Colonic mucosa (tissue), 4 donors: ENCODE measurements at regions not wholly inside any gene's neighbourhood (a gene's known extent, or its start where the extent isn't known, plus 50 kb on each side); places are given as distances from the start of the nearest gene placed in this dataset.

Experiments
- DNase-seq: peaks from one replicate; pipeline ENCODE4 v3.0.0-alpha.2; 2020
- H3K27ac ChIP-seq: fragments of 200-600 bp; one replicate; pipeline ENCODE4 v1.8.0; 2021
- H3K27me3 ChIP-seq: fragments of 200-600 bp; one replicate; pipeline ENCODE4 v1.8.0; 2021
- H3K36me3 ChIP-seq: fragments of 200-600 bp; one replicate; pipeline ENCODE4 v1.8.0; 2021
- H3K4me1 ChIP-seq: fragments of 200-600 bp; one replicate; pipeline ENCODE4 v1.8.0; 2021; ENCODE audit warnings: mild to moderate bottlenecking
- H3K4me3 ChIP-seq: fragments of 200-600 bp; one replicate; pipeline ENCODE4 v1.8.0; 2021
- H3K9ac ChIP-seq, 2 donors: one replicate each; pipeline ENCODE4 v1.7.0; 2013; ENCODE audit warnings: control low read depth in 2 of 2, low read depth in 2 of 2, low read length in 2 of 2
- H3K9me3 ChIP-seq: fragments of 200-600 bp; one replicate; pipeline ENCODE4 v1.8.0; 2021
- intact Hi-C: fragments of 100-400 bp; cut with DNase I; formaldehyde crosslinking; loops from one replicate; pipeline ENCODE4 v1.14.1; 2022
- TF ChIP-seq, protein P1 (sequence below): fragments of 200-600 bp; IDR thresholded peaks from one replicate; pipeline ENCODE4 v1.8.0; 2022; ENCODE audit warnings: antibody characterized with exemption, mild to moderate bottlenecking
- donor health status: healthy.
- donor health status: DM: no; HTN: no; CAD: no.
- donor health status: DM: no; HTN: no; CAD: no.

DNA sequence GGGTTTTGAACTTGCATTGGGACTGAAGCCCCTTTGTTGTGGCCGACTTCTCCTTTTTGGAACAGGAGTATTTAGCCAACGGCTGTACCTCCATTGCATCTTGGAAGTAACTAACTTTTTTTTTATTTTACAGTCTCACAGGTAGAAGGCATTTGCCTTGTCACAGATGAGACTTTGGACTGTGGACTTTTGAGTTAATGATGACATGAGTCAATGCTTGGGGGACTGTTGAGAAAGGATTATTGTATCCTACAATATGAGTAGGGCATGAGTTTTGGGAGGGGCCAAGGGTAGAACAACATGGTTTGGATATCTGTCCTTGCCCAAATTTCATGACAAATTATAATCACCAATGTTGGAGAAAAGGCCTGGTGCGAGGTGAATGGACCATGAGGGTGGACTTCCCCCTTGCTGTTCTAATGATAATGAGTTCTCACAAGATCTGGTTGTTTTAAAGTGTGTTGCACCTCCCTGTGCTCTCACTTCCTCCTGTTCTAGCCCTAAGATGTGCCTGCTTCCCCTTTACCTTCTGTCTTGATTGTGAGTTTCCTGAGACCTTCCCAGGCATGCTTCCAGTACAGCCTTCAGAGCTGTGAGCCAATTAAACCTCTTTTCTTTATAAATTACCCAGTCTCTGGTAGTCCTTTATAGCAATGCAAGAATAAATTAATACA, 1269.4 kb upstream of the CHAC2 start:
- no peaks in the 10 kb centered on the region for H3K9me3 ChIP-seq
- H3K4me3 ChIP-seq: no peak overlapping the region
- TF ChIP-seq, protein P1, sequence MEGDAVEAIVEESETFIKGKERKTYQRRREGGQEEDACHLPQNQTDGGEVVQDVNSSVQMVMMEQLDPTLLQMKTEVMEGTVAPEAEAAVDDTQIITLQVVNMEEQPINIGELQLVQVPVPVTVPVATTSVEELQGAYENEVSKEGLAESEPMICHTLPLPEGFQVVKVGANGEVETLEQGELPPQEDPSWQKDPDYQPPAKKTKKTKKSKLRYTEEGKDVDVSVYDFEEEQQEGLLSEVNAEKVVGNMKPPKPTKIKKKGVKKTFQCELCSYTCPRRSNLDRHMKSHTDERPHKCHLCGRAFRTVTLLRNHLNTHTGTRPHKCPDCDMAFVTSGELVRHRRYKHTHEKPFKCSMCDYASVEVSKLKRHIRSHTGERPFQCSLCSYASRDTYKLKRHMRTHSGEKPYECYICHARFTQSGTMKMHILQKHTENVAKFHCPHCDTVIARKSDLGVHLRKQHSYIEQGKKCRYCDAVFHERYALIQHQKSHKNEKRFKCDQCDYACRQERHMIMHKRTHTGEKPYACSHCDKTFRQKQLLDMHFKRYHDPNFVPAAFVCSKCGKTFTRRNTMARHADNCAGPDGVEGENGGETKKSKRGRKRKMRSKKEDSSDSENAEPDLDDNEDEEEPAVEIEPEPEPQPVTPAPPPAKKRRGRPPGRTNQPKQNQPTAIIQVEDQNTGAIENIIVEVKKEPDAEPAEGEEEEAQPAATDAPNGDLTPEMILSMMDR: no peak
- no peaks in the 10 kb centered on the region for H3K27me3 ChIP-seq
- no peak overlapping the region for H3K9ac ChIP-seq
- intact Hi-C loops: no loop called here
- DNase-seq: no peak
- no peak overlapping the region for H3K27ac ChIP-seq
- no peaks in the 10 kb centered on the region for H3K4me1 ChIP-seq
- no peaks in the 10 kb centered on the region for H3K36me3 ChIP-seq

- H3K4me3 ChIP-seq: no peak overlapping the region
- H3K27ac ChIP-seq: no peak overlapping the region
- no peak overlapping the region for H3K9ac ChIP-seq
- H3K27me3 ChIP-seq: no peaks in the 10 kb centered on the region
- H3K4me1 ChIP-seq: no peaks in the 10 kb centered on the region
- H3K36me3 ChIP-seq: no peaks in the 10 kb centered on the region
- no peaks in the 10 kb centered on the region for H3K9me3 ChIP-seq
- TF ChIP-seq, protein P1: no peak
- intact Hi-C loops: no loop called here
- DNase-seq: no peak
Observed at GRCh38 chr2:52495816-52496215, 1271.8 kb upstream of the CHAC2 start.

GRCh38 chr2:52477166-52477565, 1290.4 kb upstream of the CHAC2 start:
- TF ChIP-seq, protein P1: no peak

DNA sequence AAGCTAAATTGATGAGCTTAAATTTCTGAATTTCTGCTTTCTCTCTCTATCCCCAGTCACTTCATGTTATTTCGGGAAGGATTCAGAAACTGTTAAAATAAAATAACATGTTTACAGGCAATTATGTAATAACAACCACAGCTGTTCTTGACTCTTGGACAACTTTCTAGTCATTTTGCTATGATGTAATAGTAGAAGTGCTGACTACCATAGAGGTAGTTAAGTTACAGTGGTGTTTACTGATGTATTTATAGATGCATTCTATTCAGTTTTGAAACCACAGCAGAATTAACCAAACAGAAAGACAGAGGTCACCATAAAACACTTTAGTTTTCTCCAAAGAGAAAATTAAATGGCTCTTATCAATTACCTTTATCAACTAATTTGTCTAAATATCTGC, 1292.0 kb upstream of the CHAC2 start:
- Histone ChIP-seq H3K36me3 (no peaks in the 10 kb centered on the region), H3K4me1 (no peaks in the 10 kb centered on the region), H3K27ac (no peak overlapping the region), H3K27me3 (no peaks in the 10 kb centered on the region), H3K4me3 (no peak overlapping the region), H3K9me3 (no peaks in the 10 kb centered on the region), H3K9ac (no peak overlapping the region)
- TF ChIP-seq, protein P1: no peak
- no peak for DNase-seq
- intact Hi-C loops: no loop called here

More at GRCh38 chr2:52477166-52477565, 1290.4 kb upstream of the CHAC2 start:
- Histone ChIP-seq H3K4me3 (no peak overlapping the region), H3K9me3 (no peaks in the 10 kb centered on the region), H3K36me3 (no peaks in the 10 kb centered on the region), H3K27ac (no peak overlapping the region), H3K4me1 (no peaks in the 10 kb centered on the region), H3K27me3 (no peaks in the 10 kb centered on the region), H3K9ac (no peak overlapping the region)
- no peak for DNase-seq
- intact Hi-C loops: no loop called here

- TF ChIP-seq, protein P1: no peak
- DNase-seq: no peak
- no peaks in the 10 kb centered on the region for H3K36me3 ChIP-seq
- no peaks in the 10 kb centered on the region for H3K9me3 ChIP-seq
- H3K4me3 ChIP-seq: no peak overlapping the region
- H3K4me1 ChIP-seq: no peaks in the 10 kb centered on the region
- no peak overlapping the region for H3K27ac ChIP-seq
- no peaks in the 10 kb centered on the region for H3K27me3 ChIP-seq
- no peak overlapping the region for H3K9ac ChIP-seq
- intact Hi-C loops: no loop called here
Observed at GRCh38 chr2:52474091-52474490, 1293.5 kb upstream of the CHAC2 start.
